GM19351 (cell line): ENCODE measurements at regions not wholly inside any gene's neighbourhood (a gene's known extent, or its start where the extent isn't known, plus 50 kb on each side); places are given as distances from the start of the nearest gene placed in this dataset.

Experiments
- ATAC-seq: cut with Tn5 transposase; IDR thresholded peaks from one replicate; pipeline ENCODE4 v1.9.1; 2021; ENCODE audit warnings: mild to moderate bottlenecking, moderate library complexity; ENCODE audit not compliant: unreplicated experiment

DNA sequence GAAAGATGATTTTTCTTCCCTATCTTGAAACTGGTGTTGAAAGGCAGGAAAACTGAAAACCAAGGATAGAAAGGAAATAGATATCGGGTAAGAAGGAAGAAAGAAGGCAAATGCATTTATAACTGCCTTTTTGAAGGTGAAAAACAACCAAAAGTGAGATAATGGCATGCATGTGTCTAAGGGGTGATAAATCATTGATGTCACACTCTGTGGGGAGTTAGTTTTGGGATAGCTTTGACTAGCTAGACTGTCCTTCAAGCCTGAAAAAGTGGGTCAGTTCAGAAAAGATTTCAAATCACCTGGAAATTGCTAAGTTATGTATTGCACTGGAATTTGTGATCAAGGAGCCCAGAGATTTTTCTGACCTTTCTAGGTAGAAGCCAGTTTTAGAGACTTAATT, 142.2 kb upstream of the UMPS start:
- no peak for ATAC-seq

DNA sequence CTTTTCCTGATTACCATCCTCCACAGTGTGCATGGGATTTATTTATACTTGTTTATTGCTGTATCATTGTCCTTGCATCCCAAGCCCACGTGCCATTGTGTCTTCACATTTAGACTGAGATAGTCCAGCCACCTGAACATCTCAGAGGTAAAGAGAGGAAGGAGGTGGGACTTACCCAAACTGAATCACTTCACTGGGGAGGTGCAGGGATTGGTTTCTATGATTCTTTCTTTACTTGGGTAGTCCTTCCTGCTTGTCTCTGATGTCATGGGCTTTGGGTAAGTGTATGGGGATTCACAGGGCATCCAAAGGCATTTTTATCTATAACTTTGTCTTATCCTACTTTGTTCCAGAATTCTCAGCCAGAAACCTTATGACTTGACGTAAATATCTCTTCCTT, 141.5 kb upstream of the UMPS start:
- no peak for ATAC-seq

DNA sequence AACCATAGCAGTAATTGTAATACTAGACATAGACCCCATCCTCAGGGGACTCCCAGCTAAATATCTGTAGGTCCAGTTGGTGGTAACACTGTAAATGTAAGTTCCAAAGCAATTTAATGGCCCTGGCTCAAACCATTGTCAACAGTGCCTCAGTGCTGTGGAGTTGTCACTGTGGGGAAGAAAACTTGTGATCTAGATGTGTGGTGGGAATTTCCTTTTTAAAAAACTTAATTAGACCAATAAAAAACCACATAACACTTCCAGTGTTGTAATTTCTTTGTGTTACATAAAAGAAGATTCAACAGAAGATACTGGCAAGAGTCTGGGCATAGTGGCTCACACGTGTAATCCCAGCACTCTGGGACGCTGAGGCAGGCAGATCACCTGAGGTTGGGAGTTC, 138.6 kb upstream of the UMPS start:
- ATAC-seq: no peak

DNA sequence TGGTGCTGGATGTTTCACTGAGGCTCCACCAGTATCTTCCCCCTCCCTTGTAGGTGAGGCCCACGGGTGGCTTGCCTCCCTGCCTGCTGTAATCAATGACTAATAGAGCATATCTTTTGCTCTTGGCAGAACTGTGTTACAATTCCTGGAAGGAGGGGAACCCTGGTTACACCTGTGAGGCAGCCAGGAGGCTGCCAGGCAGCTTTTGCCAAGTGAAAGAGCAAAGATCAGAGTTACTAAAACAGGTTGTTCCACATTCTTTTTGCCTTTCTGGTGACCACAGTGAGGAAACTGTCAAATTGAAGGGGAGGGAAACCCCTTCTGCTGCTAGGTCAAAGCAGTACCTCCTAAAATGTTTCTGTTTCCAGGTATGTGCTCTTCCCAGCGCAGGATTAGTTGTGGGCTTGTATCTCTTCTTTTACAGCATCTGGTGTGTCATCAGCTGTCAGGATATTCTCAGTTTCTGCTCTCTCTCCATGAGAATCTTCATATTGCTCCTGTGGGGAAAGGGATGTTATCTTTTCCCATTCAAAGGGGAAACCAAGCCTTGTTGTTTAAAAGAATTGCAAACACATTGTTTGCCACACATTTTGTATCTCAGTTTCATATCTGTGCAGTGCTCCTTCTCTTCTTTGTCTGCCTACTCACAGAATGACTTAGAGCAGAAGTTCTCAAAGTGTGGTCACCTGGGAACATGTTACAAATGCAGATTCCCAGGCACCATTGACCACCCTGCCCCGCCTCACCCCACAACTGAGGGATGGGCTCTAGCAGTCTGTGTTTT, 137.4 kb upstream of the UMPS start:
- peak; percentile 77 for ATAC-seq

GRCh38 chr3:124593442-124593829, 136.8 kb upstream of the UMPS start:
- ATAC-seq: no peak

DNA sequence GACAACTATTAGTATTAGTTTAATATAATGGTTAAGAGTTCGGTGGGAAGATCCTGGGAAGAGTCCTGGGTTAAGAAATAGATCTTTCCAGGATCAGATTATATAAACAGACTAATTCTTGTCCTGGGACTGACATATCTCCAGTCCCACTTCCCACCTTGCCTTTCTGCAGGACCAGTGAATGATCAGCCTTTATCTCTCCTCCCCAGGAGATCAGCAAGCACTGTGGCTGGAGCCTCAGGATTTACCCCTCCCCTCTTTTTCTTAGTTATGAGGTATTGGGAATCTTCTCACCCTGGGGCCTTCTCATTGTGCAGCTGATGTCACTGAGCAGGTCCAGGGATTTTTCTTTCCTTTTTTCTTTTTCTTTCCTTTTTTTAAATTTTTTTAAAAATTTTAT, 135.7 kb upstream of the UMPS start:
- no peak for ATAC-seq

DNA sequence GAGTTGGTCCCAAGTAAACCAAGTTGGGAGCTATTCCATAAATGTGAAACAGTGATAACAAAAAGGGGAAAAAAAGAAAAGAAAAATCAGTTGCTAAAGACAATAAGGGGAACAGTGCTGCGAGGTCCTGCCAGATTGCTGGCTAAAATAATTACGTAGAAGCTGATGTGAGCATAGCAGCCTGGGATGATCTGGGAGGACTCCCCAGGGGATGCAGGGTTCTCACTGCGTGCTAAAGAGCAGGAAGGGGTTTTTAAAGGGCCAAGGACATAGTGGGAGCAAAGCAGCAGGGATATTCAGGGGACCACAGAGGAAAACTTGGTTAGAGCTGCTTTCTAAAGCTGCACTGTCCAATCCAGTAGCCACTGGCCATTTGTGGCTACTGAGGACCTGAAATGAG, 133.0 kb upstream of the UMPS start:
- ATAC-seq: no peak

DNA sequence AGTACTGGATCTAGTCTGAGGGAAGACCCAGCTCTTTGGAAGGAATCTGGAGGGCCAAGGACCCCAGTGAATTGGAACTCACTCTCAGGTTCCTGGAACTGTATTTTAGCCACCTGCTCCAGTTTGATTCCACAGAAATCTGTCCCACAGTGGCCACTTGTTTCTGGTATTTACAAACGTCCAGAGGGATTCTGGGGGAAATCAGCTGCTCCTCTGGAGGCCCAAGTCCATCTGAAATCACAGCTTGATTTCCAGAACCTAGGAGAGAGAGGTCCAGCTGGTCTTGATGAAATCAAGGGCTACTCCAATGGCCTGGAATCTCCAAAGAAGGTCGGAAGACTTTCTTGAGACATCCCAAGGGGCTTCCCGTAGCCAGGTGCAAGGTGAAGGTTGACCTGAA, 132.3 kb upstream of the UMPS start:
- ATAC-seq: no peak

GRCh38 chr3:124599147-124599765, 131.0 kb upstream of the UMPS start:
- ATAC-seq: no peak

GRCh38 chr3:124599779-124600693, 130.2 kb upstream of the UMPS start:
- no peak for ATAC-seq

DNA sequence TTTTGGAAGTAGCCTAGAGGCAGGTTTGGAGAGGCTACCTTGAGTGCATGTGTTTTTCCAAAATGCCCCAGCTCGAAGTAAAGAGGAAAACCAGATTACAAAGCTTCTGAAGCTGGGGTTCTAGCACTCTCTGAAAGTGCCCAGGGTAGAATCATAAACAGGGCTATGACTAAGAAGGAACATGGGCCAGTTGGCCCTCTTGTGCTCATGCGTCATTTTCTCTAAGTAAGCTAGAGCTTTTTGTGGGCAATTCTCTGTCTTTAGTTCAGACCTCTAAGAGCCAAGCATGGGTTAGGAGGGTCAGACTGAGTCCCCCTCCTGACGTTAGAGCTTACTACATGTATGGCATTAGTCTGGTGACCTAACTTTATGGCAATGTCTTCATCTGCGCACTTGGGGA, 129.5 kb upstream of the UMPS start:
- no peak for ATAC-seq

DNA sequence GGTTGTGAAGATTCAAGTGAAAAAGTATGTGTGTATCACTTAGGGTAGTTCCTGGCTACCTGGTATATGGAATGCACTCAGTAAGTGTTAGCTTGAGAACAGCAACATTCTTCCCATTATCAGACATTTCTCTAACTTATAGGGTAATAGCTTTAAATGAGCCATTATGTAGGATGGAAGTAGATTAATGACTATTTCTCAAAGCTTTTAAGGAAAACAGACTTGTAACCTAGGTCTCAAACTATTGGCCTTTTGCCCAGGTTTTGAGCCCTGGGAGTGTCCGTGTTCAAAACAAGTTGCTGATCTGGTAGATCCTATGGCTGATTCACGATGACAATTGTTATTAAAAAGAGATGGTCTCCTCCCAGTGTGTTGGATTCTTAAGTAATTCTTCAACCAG, 129.1 kb upstream of the UMPS start:
- ATAC-seq: no peak

- ATAC-seq: no peak
These were observed 127.1 kb upstream of the UMPS start for GRCh38 chr3:124602980-124603627.

GRCh38 chr3:124605781-124606579, 124.3 kb upstream of the UMPS start:
- no peak for ATAC-seq

- ATAC-seq: no peak
These were observed 123.1 kb upstream of the UMPS start for GRCh38 chr3:124607163-124607562.

DNA sequence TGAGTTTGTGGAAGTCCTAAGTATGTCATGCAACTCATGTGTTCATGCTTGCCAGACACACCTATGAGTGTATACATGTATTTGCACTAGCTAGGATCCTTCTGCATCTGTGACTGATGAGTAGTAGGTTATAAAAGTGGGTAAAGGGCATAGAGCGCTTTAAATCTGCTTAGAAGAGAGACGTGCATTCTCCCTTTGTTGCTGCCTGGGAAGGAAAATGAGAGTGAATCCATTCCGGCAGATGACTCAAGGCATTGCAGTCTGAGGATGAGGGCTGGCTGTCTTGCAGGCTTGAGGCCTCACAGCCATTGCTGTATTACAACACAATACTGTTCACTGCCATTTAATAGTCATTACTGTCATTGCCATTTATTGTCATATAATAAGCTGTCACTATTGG, 120.8 kb upstream of the UMPS start:
- no peak for ATAC-seq

- ATAC-seq: no peak
These were observed 120.1 kb upstream of the UMPS start for GRCh38 chr3:124610130-124610529.

DNA sequence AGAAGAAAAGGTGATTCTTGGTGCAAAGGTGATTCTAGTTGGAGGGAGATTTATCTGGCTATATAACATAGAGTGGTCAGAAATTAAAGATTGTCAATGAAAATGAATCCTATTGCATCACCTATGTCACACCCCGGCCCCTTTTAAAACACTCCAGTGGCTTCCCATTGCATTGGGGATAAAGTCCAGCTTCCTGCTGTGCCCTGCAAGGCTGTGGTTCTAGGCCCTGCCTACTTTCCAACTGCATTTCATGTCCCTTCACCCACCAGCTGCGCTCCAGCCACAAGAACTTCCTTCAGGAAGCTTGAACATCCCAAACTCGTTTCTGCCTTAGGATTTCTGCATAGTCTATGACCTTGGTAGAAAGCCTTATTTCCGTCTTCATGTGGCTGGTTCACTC, 118.7 kb upstream of the UMPS start:
- ATAC-seq: no peak

DNA sequence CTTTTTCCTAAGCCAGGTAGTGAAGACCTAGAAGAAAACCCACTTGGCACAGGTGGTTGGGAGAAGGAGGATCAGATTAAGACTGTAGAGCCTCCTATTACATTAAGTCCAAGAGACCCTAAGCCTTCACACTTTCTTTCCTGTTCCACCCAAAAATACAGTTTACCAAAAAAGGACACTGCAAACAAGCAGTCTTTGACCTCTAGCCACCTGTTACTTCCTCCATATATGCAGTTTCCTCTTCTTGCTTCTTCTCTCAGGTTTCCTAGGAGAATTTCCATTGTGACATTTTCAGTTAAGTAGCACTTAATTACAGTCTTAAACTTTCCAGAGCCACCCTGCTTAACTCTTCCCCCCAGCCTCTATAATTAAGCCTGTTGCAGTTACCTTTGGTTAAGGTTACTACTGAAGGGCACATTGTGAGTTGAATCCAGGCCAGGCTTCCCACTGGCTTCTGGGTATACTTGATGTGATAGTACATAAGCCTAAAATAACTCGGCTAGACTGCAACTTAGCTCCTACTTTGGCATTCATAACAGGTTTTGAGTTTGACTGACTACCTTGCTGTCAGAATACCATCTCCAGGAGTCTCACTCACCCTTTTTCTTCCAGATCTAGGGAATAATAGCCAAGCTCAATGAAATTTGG, 114.2 kb upstream of the UMPS start:
- no peak for ATAC-seq

DNA sequence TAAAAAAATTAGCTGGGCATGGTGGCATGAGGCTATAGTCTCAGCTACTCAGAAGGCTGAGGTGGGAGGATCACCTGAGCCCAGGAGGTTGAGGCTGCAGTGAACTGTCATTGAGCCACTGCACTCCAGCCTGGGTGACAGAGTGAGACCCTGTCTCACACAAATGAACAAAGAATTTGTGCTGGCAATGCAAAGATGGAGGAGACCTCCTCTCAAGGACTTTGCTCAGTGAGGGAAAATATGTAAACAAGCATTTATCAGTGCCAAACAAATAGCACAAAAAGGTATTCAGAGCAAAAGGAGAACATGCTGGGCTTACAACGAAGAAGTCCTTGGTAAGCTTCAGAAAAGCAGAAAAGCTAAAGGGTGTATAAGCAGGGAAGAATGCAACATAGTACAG, 113.1 kb upstream of the UMPS start:
- ATAC-seq: no peak
